ENCODE measurements at regions not wholly inside any gene's neighbourhood (a gene's known extent, or its start where the extent isn't known, plus 50 kb on each side); places are given as distances from the start of the nearest gene placed in this dataset.

GRCh38 chr14:80403036-80403435, 191.7 kb upstream of the DIO2 start:
- TF ChIP-seq CTCF (conservative IDR thresholded peaks at IDR 0.05; ENCODE audit: low read length), result no peak
- no peak for DNase-seq (ENCODE audit: low read depth)
- no peak overlapping the region for H3K4me3 ChIP-seq (ENCODE audit: low read length)

GRCh38 chr14:80395031-80395430, 183.7 kb upstream of the DIO2 start:
- H3K4me3 ChIP-seq (ENCODE audit: low read length), result no peak overlapping the region
- peak; percentile 71 for DNase-seq (ENCODE audit: low read depth)
- TF ChIP-seq CTCF (conservative IDR thresholded peaks at IDR 0.05; ENCODE audit: low read length), result no peak

- TF ChIP-seq CTCF (conservative IDR thresholded peaks at IDR 0.05; ENCODE audit: low read length), result no peak
- no peak overlapping the region for H3K4me3 ChIP-seq (ENCODE audit: low read length)
- no peak for DNase-seq (ENCODE audit: low read depth)
These were observed 182.5 kb upstream of the DIO2 start for GRCh38 chr14:80393766-80394165.

GRCh38 chr14:80390906-80391305, 179.6 kb upstream of the DIO2 start:
- TF ChIP-seq CTCF (conservative IDR thresholded peaks at IDR 0.05; ENCODE audit: low read length), result no peak
- H3K4me3 ChIP-seq (ENCODE audit: low read length), result no peak overlapping the region
- DNase-seq (ENCODE audit: low read depth), result peak; percentile 53

- no peak for TF ChIP-seq CTCF (conservative IDR thresholded peaks at IDR 0.05; ENCODE audit: low read length)
- DNase-seq (ENCODE audit: low read depth), result peak; percentile 94
- H3K4me3 ChIP-seq (ENCODE audit: low read length), result no peak overlapping the region
These were observed 177.8 kb upstream of the DIO2 start for GRCh38 chr14:80388980-80389711.

- DNase-seq (ENCODE audit: low read depth), result peak; percentile 38
These were observed 176.3 kb upstream of the DIO2 start for GRCh38 chr14:80387563-80387981.

More at GRCh38 chr14:80387563-80387981, 176.3 kb upstream of the DIO2 start:
- TF ChIP-seq CTCF (conservative IDR thresholded peaks at IDR 0.05; ENCODE audit: low read length), result no peak
- no peak overlapping the region for H3K4me3 ChIP-seq (ENCODE audit: low read length)
